Cardiac muscle cell (in vitro differentiated cells and primary cell): ENCODE measurements at regions not wholly inside any gene's neighbourhood (a gene's known extent, or its start where the extent isn't known, plus 50 kb on each side); places are given as distances from the start of the nearest gene placed in this dataset.

Experiments
- DNase-seq, 2 donors: peaks; one replicate each; pipeline versions ENCODE4 v3.0.0 to v3.0.0-alpha.2; 2010 to 2017; ENCODE audit warnings: low read depth in 1 of 2, low spot score in 1 of 2
- H3K27ac ChIP-seq: fragments of 200-600 bp; sonication (generic); 2 replicates; pipeline ENCODE4 v1.5.1; 2016
- H3K27me3 ChIP-seq: fragments of 200-600 bp; sonication (generic); 2 replicates; pipeline ENCODE4 v1.6.0; 2016; ENCODE audit warnings: control low read depth
- H3K36me3 ChIP-seq: fragments of 200-600 bp; sonication (generic); 2 replicates; pipeline ENCODE4 v1.5.1; 2016; ENCODE audit warnings: control low read depth
- H3K4me1 ChIP-seq: fragments of 200-600 bp; sonication (generic); 2 replicates; pipeline ENCODE4 v1.8.1; 2017; ENCODE audit warnings: low read depth, mild to moderate bottlenecking, mixed run types
- H3K4me3 ChIP-seq: fragments of 200-600 bp; sonication (generic); 2 replicates; pipeline ENCODE4 v1.5.1; 2016; ENCODE audit warnings: mild to moderate bottlenecking
- H3K9me3 ChIP-seq: fragments of 200-600 bp; sonication (generic); 2 replicates; pipeline ENCODE4 v1.5.1; 2017; ENCODE audit warnings: low read depth, mild to moderate bottlenecking, control low read depth
- CTCF ChIP-seq: IDR thresholded peaks from 2 replicates; pipeline ENCODE4 v1.5.1; 2012; ENCODE audit warnings: low read depth, mild to moderate bottlenecking, low read length

- no peak overlapping the region for H3K27ac ChIP-seq
- DNase-seq: peak; percentile 56 to 68
Observed at GRCh38 chr18:7452331-7452730, 114.8 kb upstream of the PTPRM start.

GRCh38 chr18:7454429-7454828 lies 112.7 kb upstream of the PTPRM start:
- Histone ChIP-seq H3K27me3 (no peaks in the 10 kb centered on the region), H3K9me3 (no peaks in the 10 kb centered on the region), H3K27ac (no peak overlapping the region), H3K4me1 (peaks cover 9% of the 10 kb centered on the region), H3K36me3 (no peaks in the 10 kb centered on the region), H3K4me3 (no peak overlapping the region)
- DNase-seq: no peak
- TF ChIP-seq CTCF: no peak

More at GRCh38 chr18:7452331-7452730, 114.8 kb upstream of the PTPRM start:
- Histone ChIP-seq H3K9me3 (no peaks in the 10 kb centered on the region), H3K27me3 (no peaks in the 10 kb centered on the region), H3K4me1 (no peaks in the 10 kb centered on the region), H3K36me3 (no peaks in the 10 kb centered on the region), H3K4me3 (no peak overlapping the region)
- TF ChIP-seq CTCF: peak; percentile 83

GRCh38 chr18:7456376-7456775 lies 110.7 kb upstream of the PTPRM start:
- Histone ChIP-seq H3K9me3 (no peaks in the 10 kb centered on the region), H3K4me3 (no peak overlapping the region), H3K4me1 (peaks cover 14% of the 10 kb centered on the region), H3K27ac (no peak overlapping the region), H3K36me3 (no peaks in the 10 kb centered on the region), H3K27me3 (no peaks in the 10 kb centered on the region)
- no peak for DNase-seq
- TF ChIP-seq CTCF: no peak

GRCh38 chr18:7457262-7457661 lies 109.9 kb upstream of the PTPRM start:
- H3K4me3 ChIP-seq: no peak overlapping the region
- no peaks in the 10 kb centered on the region for H3K27me3 ChIP-seq
- H3K4me1 ChIP-seq: peaks cover 14% of the 10 kb centered on the region
- TF ChIP-seq CTCF: no peak
- H3K9me3 ChIP-seq: no peaks in the 10 kb centered on the region
- no peak overlapping the region for H3K27ac ChIP-seq
- H3K36me3 ChIP-seq: no peaks in the 10 kb centered on the region
- no peak for DNase-seq

- DNase-seq: peak in 1 of 2 donors; percentile 34
- H3K36me3 ChIP-seq: no peaks in the 10 kb centered on the region
- H3K4me3 ChIP-seq: no peak overlapping the region
- no peak for TF ChIP-seq CTCF
- no peak overlapping the region for H3K27ac ChIP-seq
- H3K9me3 ChIP-seq: no peaks in the 10 kb centered on the region
- peaks cover 14% of the 10 kb centered on the region for H3K4me1 ChIP-seq
- no peaks in the 10 kb centered on the region for H3K27me3 ChIP-seq
Observed at GRCh38 chr18:7458884-7459283, 108.2 kb upstream of the PTPRM start.
